Urinary bladder (tissue), 3 donors: ENCODE measurements at regions not wholly inside any gene's neighbourhood (a gene's known extent, or its start where the extent isn't known, plus 50 kb on each side); places are given as distances from the start of the nearest gene placed in this dataset.

Source experiments
- DNase-seq: peaks from one replicate; pipeline ENCODE4 v3.0.0-alpha.2; 2015; ENCODE audit errors: extremely low spot score
- H3K27ac ChIP-seq: one replicate; pipeline ENCODE4 v1.5.1; 2013; ENCODE audit warnings: low read depth, mild to moderate bottlenecking, moderate library complexity
- H3K36me3 ChIP-seq: one replicate; pipeline ENCODE4 v1.6.1; 2013; ENCODE audit warnings: mild to moderate bottlenecking, moderate library complexity; ENCODE audit not compliant: insufficient read depth
- H3K4me1 ChIP-seq: one replicate; pipeline ENCODE4 v1.6.1; 2013; ENCODE audit warnings: mild to moderate bottlenecking, moderate library complexity; ENCODE audit not compliant: insufficient read depth
- H3K4me3 ChIP-seq: one replicate; pipeline ENCODE4 v1.5.1; 2013; ENCODE audit warnings: low read depth, low read length
- WGBS: extraction: QIAGEN DNeasy Blood & Tissue Kit; methylation state at CpG from one replicate; pipeline ENCODE4 v1.1.7; 2013; 5-methylcytosine and 5-hydroxymethylcytosine counted together
- donor health status: healthy with polysubstance abuse.
- donor health status: healthy.

GRCh38 chr10:2852574-2853323 lies 214.6 kb upstream of the PFKP start:
- H3K4me3 ChIP-seq: no peak overlapping the region
- 60% methylated on average over 2 of the region's 2 CpGs for WGBS
- H3K36me3 ChIP-seq: no peaks in the 10 kb centered on the region
- no peak overlapping the region for H3K27ac ChIP-seq
- no peak for DNase-seq
- H3K4me1 ChIP-seq: no peaks in the 10 kb centered on the region

DNA sequence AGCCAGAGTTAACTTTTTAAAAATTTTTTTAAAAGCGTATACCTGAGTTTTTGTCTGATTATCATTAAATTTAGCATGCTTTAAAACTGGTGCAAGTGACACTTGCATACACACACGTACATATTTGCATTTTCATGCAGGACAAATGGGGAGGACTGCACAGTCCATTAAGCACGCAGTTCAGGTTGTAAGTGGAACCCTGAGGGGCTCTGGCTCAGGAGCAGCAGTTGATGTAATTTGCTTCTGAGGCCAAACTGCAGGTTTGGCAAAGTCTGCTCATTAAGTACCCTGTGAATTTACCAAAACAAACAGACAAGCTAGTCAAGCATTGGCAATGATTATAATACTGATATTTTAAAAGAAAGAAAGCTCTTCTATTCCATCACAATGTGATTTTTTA lies 215.8 kb upstream of the PFKP start:
- Histone ChIP-seq H3K4me1 (no peaks in the 10 kb centered on the region), H3K27ac (no peak overlapping the region), H3K4me3 (no peak overlapping the region), H3K36me3 (no peaks in the 10 kb centered on the region)
- no peak for DNase-seq
- WGBS: 70% methylated on average over 3 of the region's 3 CpGs

DNA sequence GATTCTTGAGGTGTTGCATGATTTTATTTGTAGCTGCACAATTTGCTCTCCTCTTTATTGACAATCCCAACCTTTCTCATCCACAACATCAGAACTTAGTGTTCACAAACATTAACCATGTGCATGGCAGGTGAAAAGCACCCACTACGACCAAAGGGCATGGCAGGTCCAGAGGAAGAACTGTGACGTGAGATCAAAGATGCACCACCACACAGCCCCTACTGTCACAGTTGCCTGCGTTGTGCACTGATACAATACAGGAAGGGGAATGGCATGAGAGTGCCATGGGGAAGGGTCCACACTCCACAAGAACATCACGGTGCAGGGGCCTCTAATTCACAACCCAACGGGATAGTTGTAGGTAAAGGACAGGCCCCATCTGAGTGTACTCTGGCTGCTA lies 217.1 kb upstream of the PFKP start:
- H3K4me3 ChIP-seq: no peak overlapping the region
- 97% methylated on average over 5 of the region's 5 CpGs for WGBS
- DNase-seq: no peak
- no peaks in the 10 kb centered on the region for H3K4me1 ChIP-seq
- no peak overlapping the region for H3K27ac ChIP-seq
- no peaks in the 10 kb centered on the region for H3K36me3 ChIP-seq

DNA sequence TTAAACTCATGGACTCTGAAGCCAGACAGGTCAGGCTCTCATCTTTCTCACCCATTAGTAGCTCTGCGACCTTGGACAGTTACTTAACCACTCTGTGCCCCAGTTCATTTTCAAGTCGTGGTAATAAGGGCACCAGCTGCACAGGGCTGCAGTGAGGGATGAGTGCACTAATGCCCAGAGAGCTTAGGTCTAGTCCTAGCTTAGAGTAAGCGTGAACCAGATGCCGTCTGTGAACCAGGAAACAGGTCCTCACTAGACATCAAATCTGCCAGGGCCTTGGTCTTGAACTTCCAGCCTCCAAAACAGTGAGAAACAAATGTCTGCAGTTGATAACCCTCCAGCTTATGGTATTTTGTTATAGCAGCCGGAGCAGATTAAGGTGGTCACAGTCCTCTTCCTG lies 222.4 kb upstream of the PFKP start:
- WGBS: 85% methylated on average over 5 of the region's 5 CpGs
- no peaks in the 10 kb centered on the region for H3K4me1 ChIP-seq

GRCh38 chr10:2839081-2839725 lies 228.1 kb upstream of the PFKP start:
- 57% methylated on average over 16 of the region's 16 CpGs for WGBS
- H3K4me3 ChIP-seq: no peak overlapping the region
- DNase-seq: no peak
- no peaks in the 10 kb centered on the region for H3K36me3 ChIP-seq
- no peak overlapping the region for H3K27ac ChIP-seq
- no peaks in the 10 kb centered on the region for H3K4me1 ChIP-seq

More for the DNA sequence above, 222.4 kb upstream of the PFKP start:
- no peak for DNase-seq
- no peaks in the 10 kb centered on the region for H3K36me3 ChIP-seq
- H3K27ac ChIP-seq: no peak overlapping the region
- no peak overlapping the region for H3K4me3 ChIP-seq

DNA sequence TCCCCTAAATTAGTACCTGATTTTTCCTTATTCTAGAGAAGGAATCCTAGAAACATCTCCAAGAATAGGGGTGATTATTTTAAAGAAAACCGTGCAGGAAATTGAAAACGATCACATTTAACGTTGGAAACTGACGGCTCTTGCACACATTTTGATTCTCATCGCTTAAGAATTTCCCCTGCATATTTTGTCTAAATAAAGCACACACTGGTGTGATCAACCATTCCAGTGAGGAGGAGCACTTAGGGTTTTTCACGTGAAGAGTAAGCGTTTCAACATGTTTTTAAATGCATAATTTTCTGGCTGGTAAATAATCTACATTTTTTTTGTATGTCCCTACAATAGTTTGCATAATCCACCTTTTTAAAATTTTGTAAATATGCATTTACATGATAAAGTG lies 229.7 kb upstream of the PFKP start:
- no peak for DNase-seq
- Histone ChIP-seq H3K4me1 (no peaks in the 10 kb centered on the region), H3K27ac (no peak overlapping the region), H3K4me3 (no peak overlapping the region), H3K36me3 (no peaks in the 10 kb centered on the region)
- 66% methylated on average over 7 of the region's 7 CpGs for WGBS

- no peak overlapping the region for H3K27ac ChIP-seq
- no peak overlapping the region for H3K4me3 ChIP-seq
- no peak for DNase-seq
- 94% methylated on average over 22 of the region's 22 CpGs for WGBS
- H3K36me3 ChIP-seq: no peaks in the 10 kb centered on the region
- no peaks in the 10 kb centered on the region for H3K4me1 ChIP-seq
Measured at GRCh38 chr10:2836921-2837662, 230.3 kb upstream of the PFKP start.

DNA sequence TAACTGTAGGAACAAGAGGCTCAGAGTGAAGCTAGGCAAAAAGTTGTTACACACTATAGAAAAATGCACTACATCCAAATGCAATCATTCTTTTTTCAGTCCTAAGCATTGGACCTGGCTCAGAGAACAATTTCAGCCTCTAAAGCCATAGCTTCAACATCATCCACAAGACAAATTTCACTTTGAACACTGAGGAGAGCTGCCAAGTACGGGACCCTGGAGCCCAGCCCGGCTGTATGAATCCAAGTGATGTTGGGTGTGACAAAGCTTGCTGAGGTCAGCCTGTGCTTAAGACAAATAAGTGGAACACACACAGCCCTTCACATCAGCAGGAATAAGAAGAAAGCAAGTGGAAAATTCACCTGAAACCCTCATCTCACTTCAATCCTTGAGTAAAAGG lies 233.1 kb upstream of the PFKP start:
- Histone ChIP-seq H3K4me3 (no peak overlapping the region), H3K27ac (no peak overlapping the region), H3K36me3 (no peaks in the 10 kb centered on the region), H3K4me1 (no peaks in the 10 kb centered on the region)
- no peak for DNase-seq
- WGBS: 49% methylated on average over 2 of the region's 2 CpGs

GRCh38 chr10:2831509-2831908 lies 235.8 kb upstream of the PFKP start:
- 84% methylated on average over 7 of the region's 7 CpGs for WGBS

GRCh38 chr10:2828741-2829140 lies 238.6 kb upstream of the PFKP start:
- DNase-seq: no peak
- no peak overlapping the region for H3K27ac ChIP-seq
- no peaks in the 10 kb centered on the region for H3K36me3 ChIP-seq
- H3K4me1 ChIP-seq: no peaks in the 10 kb centered on the region
- WGBS: 85% methylated on average over 14 of the region's 14 CpGs
- no peak overlapping the region for H3K4me3 ChIP-seq

More at GRCh38 chr10:2831509-2831908, 235.8 kb upstream of the PFKP start:
- H3K36me3 ChIP-seq: no peaks in the 10 kb centered on the region
- H3K4me3 ChIP-seq: no peak overlapping the region
- DNase-seq: no peak
- H3K4me1 ChIP-seq: no peaks in the 10 kb centered on the region
- no peak overlapping the region for H3K27ac ChIP-seq

GRCh38 chr10:2826675-2827074 lies 240.7 kb upstream of the PFKP start:
- Histone ChIP-seq H3K4me3 (no peak overlapping the region), H3K4me1 (no peaks in the 10 kb centered on the region), H3K36me3 (no peaks in the 10 kb centered on the region), H3K27ac (no peak overlapping the region)
- no peak for DNase-seq
- 48% methylated on average over 2 of the region's 2 CpGs for WGBS

DNA sequence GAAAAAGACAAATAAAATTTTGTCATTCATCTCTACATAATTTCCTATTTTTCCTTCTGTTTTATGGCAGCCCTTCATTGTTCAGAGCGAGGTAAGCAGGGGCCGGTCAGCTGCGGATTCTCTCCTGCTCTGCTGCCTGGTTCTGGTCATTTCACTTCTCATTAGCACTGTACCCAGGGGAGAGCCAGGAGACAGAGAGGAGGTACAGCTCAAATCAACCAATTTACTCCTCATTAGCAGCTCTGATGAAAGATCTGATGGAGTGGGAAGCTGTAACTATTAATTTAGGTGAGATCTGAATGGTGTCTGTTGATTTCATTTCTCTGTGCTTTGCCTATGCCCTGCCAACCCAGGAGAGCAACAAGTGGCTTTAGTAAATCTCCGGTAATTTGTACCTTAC lies 241.5 kb upstream of the PFKP start:
- H3K27ac ChIP-seq: no peak overlapping the region
- H3K4me1 ChIP-seq: no peaks in the 10 kb centered on the region
- DNase-seq: no peak
- no peaks in the 10 kb centered on the region for H3K36me3 ChIP-seq
- WGBS: 87% methylated on average over 4 of the region's 4 CpGs
- no peak overlapping the region for H3K4me3 ChIP-seq

- H3K4me1 ChIP-seq: no peaks in the 10 kb centered on the region
- WGBS: 70% methylated on average over 20 of the region's 20 CpGs
- no peak overlapping the region for H3K4me3 ChIP-seq
- no peak for DNase-seq
- H3K36me3 ChIP-seq: no peaks in the 10 kb centered on the region
- H3K27ac ChIP-seq: no peak overlapping the region
Measured at GRCh38 chr10:2817940-2818636, 249.3 kb upstream of the PFKP start.
